CD14-positive monocyte (primary cell): ENCODE measurements at regions not wholly inside any gene's neighbourhood (a gene's known extent, or its start where the extent isn't known, plus 50 kb on each side); places are given as distances from the start of the nearest gene placed in this dataset.

ENCODE experiments used
- DNase-seq, 3 donors: peaks; one replicate each; pipeline ENCODE4 v3.0.0-alpha.2; 2011 to 2022
- H2AFZ ChIP-seq: 2 replicates; pipeline ENCODE4 v1.6.0; 2012; ENCODE audit warnings: mild to moderate bottlenecking, low read depth, low read length, inconsistent platforms; ENCODE audit not compliant: insufficient read depth, poor library complexity, severe bottlenecking
- H3K27ac ChIP-seq, 2 donors: 1 replicate in 1 of 2; 2 replicates in 1 of 2; pipeline ENCODE4 v1.5.1; 2012 to 2013; ENCODE audit warnings: low read length in 2 of 2, control low read depth in 1 of 2, inconsistent platforms in 1 of 2, low read depth in 1 of 2, mild to moderate bottlenecking in 1 of 2
- H3K27me3 ChIP-seq, 2 donors: one replicate each; pipeline versions ENCODE4 v1.6.0 to v1.6.1; 2011 to 2013; ENCODE audit warnings: low read length in 2 of 2; ENCODE audit not compliant: control insufficient read depth in 2 of 2, insufficient read depth in 2 of 2
- H3K36me3 ChIP-seq, 2 donors: replicated peaks in 1 of 2; 1 replicate in 1 of 2; 2 replicates in 1 of 2; pipeline versions ENCODE4 v1.5.1 to v1.6.1; 2012 to 2013; ENCODE audit warnings: low read length in 2 of 2, control low read depth in 1 of 2, inconsistent platforms in 1 of 2, mild to moderate bottlenecking in 1 of 2; ENCODE audit not compliant: insufficient read depth in 2 of 2, control insufficient read depth in 1 of 2
- H3K4me1 ChIP-seq, 2 donors: 1 replicate in 1 of 2; 2 replicates in 1 of 2; pipeline versions ENCODE4 v1.5.1 to v1.6.1; 2012 to 2013; ENCODE audit warnings: low read length in 2 of 2, control low read depth in 1 of 2, inconsistent platforms in 1 of 2, mild to moderate bottlenecking in 1 of 2, moderate library complexity in 1 of 2; ENCODE audit not compliant: insufficient read depth in 2 of 2, control insufficient read depth in 1 of 2
- H3K4me2 ChIP-seq: replicated peaks from 2 replicates; pipeline ENCODE3; 2012; ENCODE audit warnings: low read length, moderate library complexity, mild to moderate bottlenecking; ENCODE audit not compliant: poor library complexity, severe bottlenecking; ENCODE audit errors: extremely low read depth
- H3K4me3 ChIP-seq, 3 experiments: fragments of 200-600 bp in 1 of 3; sonication (generic) in 1 of 3; replicated peaks in 1 of 3; 1 replicate in 2 of 3; 2 replicates in 1 of 3; pipeline ENCODE4 v1.5.1; 2011 to 2013; ENCODE audit warnings: low read length in 3 of 3, mild to moderate bottlenecking in 3 of 3, control low read depth in 2 of 3, low read depth in 2 of 3, inconsistent platforms in 1 of 3, moderate library complexity in 1 of 3
- H3K79me2 ChIP-seq: 2 replicates; pipeline ENCODE4 v1.6.0; 2012; ENCODE audit warnings: mild to moderate bottlenecking, control low read depth, inconsistent platforms, low read length, moderate library complexity; ENCODE audit not compliant: insufficient read depth
- H3K9ac ChIP-seq: 2 replicates; pipeline ENCODE4 v1.6.0; 2017; ENCODE audit warnings: low read length, mild to moderate bottlenecking; ENCODE audit not compliant: insufficient read depth, poor library complexity, severe bottlenecking
- H3K9me3 ChIP-seq, 2 donors: replicated peaks in 1 of 2; 1 replicate in 1 of 2; 2 replicates in 1 of 2; pipeline versions ENCODE4 v1.5.1 to v1.6.1; 2012 to 2013; ENCODE audit warnings: low read length in 2 of 2, control low read depth in 1 of 2; ENCODE audit not compliant: control insufficient read depth in 1 of 2, insufficient read depth in 1 of 2
- H4K20me1 ChIP-seq: 2 replicates; pipeline ENCODE4 v1.6.0; 2012; ENCODE audit warnings: mild to moderate bottlenecking, low read length, control low read depth, moderate library complexity; ENCODE audit not compliant: insufficient read depth
- H3K27ac Mint-ChIP-seq, 7 donors: one replicate each; pipeline ENCODE4 v1.8.0; 2020; ENCODE audit warnings: mild to moderate bottlenecking in 7 of 7, mixed read lengths in 7 of 7, moderate library complexity in 6 of 7, inconsistent platforms in 2 of 7
- H3K27me3 Mint-ChIP-seq, 3 donors: one replicate each; pipeline ENCODE4 v1.8.0; 2021 to 2022; ENCODE audit warnings: low read depth in 3 of 3, mild to moderate bottlenecking in 3 of 3, mixed read lengths in 3 of 3, moderate library complexity in 3 of 3, inconsistent platforms in 1 of 3
- H3K36me3 Mint-ChIP-seq, 2 donors: one replicate each; pipeline ENCODE4 v1.8.0; 2020; ENCODE audit warnings: mixed read lengths in 2 of 2, inconsistent platforms in 1 of 2, mild to moderate bottlenecking in 1 of 2
- H3K4me1 Mint-ChIP-seq: one replicate; pipeline ENCODE4 v1.8.0; 2020; ENCODE audit warnings: mild to moderate bottlenecking, mixed read lengths
- H3K4me3 Mint-ChIP-seq, 2 donors: one replicate each; pipeline ENCODE4 v1.8.0; 2020; ENCODE audit warnings: mild to moderate bottlenecking in 2 of 2, mixed read lengths in 2 of 2, moderate library complexity in 1 of 2
- H3K9me3 Mint-ChIP-seq, 7 donors: one replicate each; pipeline ENCODE4 v1.8.0; 2020 to 2022; ENCODE audit warnings: mixed read lengths in 7 of 7, mild to moderate bottlenecking in 6 of 7, moderate library complexity in 6 of 7, inconsistent platforms in 2 of 7
- CTCF ChIP-seq: fragments of 200-600 bp; IDR thresholded peaks from one replicate; pipeline ENCODE4 v1.8.0; 2022; ENCODE audit warnings: antibody characterized with exemption, mild to moderate bottlenecking
- intact Hi-C, 2 donors: fragments of 100-400 bp; cut with micrococcal nuclease; formaldehyde crosslinking; loops; one replicate each; pipeline versions ENCODE4 v1.15.0 to v1.15.1; 2023

DNA sequence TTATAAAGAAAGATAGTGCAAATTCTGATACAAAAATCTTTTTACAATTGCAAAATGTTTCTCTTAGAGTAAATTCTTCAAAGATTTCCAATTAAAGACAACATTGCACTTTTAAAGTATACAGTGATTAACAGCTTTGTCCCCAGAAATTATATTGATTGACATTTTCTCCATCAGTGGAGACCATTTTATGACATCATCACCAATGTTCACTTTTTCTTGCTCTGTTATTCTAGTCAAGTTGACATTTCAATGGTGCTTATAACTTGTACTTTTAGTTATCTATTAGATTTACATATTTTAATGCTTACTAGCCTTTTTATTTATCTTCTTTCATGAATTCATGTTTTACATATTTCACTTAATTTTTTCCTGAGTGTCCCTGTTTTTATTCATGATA, 524.8 kb downstream of the HAO1 start:
- H3K9me3 Mint-ChIP-seq, result no peaks in the 10 kb centered on the region
- DNase-seq, result no peak
- H3K27ac Mint-ChIP-seq, result no peak overlapping the region
- Histone ChIP-seq H4K20me1 (no peaks in the 10 kb centered on the region), H3K27me3 (no peaks in the 10 kb centered on the region), H3K36me3 (no peaks in the 10 kb centered on the region), H3K79me2 (no peaks in the 10 kb centered on the region), H3K4me1 (no peaks in the 10 kb centered on the region), H3K9me3 (no peaks in the 10 kb centered on the region), H3K4me3 (no peak overlapping the region), H3K27ac (no peak overlapping the region), H3K9ac (no peak overlapping the region), H2AFZ (no peak overlapping the region), H3K4me2 (no peak overlapping the region)
- no peak overlapping the region for H3K4me3 Mint-ChIP-seq
- intact Hi-C loops, result no loop called here
- H3K27me3 Mint-ChIP-seq, result peaks cover 0 to 4% (median 0%) of the 10 kb centered on the region in 3 donors
- no peaks in the 10 kb centered on the region for H3K4me1 Mint-ChIP-seq
- TF ChIP-seq CTCF, result no peak
- no peaks in the 10 kb centered on the region for H3K36me3 Mint-ChIP-seq

- intact Hi-C loops, result no loop called here
- Histone ChIP-seq H3K27ac (no peak overlapping the region), H3K4me2 (no peak overlapping the region), H3K4me3 (no peak overlapping the region), H2AFZ (no peak overlapping the region), H4K20me1 (no peaks in the 10 kb centered on the region), H3K9me3 (no peaks in the 10 kb centered on the region), H3K4me1 (no peaks in the 10 kb centered on the region), H3K9ac (no peak overlapping the region), H3K27me3 (no peaks in the 10 kb centered on the region), H3K79me2 (no peaks in the 10 kb centered on the region), H3K36me3 (no peaks in the 10 kb centered on the region)
- H3K4me1 Mint-ChIP-seq, result no peaks in the 10 kb centered on the region
- no peaks in the 10 kb centered on the region for H3K36me3 Mint-ChIP-seq
- H3K27me3 Mint-ChIP-seq, result peaks cover 0 to 4% (median 2%) of the 10 kb centered on the region in 3 donors
- no peak for TF ChIP-seq CTCF
- no peak overlapping the region for H3K27ac Mint-ChIP-seq
- no peak overlapping the region for H3K4me3 Mint-ChIP-seq
- H3K9me3 Mint-ChIP-seq, result no peaks in the 10 kb centered on the region
- DNase-seq, result no peak
These were observed 523.9 kb downstream of the HAO1 start for GRCh38 chr20:7416382-7416781.
